HG02840 (cell line): ENCODE measurements at regions not wholly inside any gene's neighbourhood (a gene's known extent, or its start where the extent isn't known, plus 50 kb on each side); places are given as distances from the start of the nearest gene placed in this dataset.
"Not testable (repeated sequence)": the region's sequence is repeated elsewhere in the genome, so short reads cannot be mapped to it uniquely, and the experiment has no call there.

ENCODE experiments used
- ATAC-seq: cut with Tn5 transposase; IDR thresholded peaks from one replicate; pipeline ENCODE4 v1.9.1; 2021; ENCODE audit warnings: mild to moderate bottlenecking, moderate library complexity, moderate number of reproducible peaks; ENCODE audit not compliant: unreplicated experiment, low FRiP score

DNA sequence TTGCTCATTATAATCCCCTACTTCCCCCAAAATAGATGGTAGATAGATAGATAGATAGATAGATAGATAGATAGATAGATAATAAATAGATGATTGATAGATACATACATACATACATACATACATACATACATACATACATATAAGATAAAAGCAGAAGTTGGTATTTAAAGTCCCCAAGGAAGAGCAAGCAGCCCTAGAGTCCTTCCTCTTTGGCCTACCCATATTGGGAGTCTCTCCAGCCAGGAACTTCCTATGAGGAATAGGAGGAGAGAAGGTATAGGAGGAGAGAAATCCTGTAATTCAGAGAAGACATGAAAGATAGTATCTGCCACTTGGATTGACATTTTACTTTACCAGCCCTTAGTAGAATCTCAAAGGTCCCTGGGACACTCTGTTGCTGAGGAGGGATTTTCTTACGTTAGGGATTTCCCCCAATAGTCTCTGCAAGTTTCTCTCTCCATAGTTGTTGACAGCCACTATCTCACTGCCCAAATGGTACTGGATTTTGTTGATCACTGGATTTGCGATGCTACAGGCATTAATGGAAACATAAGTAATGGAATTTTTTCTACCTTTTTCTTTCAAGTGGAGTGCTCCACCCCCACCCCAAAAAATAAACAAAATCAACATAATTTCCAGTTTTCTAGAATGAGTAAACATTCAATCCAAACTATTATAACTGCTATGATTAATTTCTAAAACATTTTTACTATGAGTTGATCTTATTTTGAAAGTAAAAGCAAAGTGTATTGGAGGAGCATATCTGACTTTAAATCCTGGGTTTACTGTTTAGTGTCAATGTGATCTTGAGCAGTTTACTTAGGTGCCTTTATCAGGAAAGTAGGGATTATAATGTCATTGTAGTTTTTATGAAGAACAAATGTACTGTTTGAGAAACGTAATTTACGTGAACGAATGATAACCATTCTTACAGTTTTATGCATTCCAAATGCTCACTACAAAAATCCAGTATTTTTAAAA lies 93.2 kb upstream of the TNFSF4 start:
- no peak for ATAC-seq

GRCh38 chr1:173301507-173301906 lies 94.4 kb upstream of the TNFSF4 start:
- no peak for ATAC-seq

GRCh38 chr1:173302366-173302765 lies 95.2 kb upstream of the TNFSF4 start:
- no peak for ATAC-seq

- ATAC-seq: no peak
Observed at GRCh38 chr1:173302890-173303829, 96.0 kb upstream of the TNFSF4 start.

DNA sequence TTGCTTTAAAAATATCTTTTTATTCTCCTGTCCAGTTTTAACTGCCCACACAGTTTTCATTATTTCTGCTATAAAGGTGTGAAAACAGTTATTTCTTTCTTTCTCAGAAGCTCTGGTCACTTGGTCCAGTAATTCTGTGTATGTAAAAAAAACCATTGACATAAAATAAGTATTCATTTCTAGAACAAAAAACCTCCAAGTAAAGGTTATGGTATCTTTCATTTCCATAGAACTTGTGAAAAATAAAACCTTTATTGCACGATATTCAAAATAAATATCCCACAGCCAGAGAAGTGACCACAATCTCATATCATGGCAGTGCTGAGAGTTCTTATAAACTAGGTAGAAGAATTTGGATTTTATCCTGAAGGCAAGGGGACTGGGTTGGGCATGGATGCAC lies 96.9 kb upstream of the TNFSF4 start:
- no peak for ATAC-seq

DNA sequence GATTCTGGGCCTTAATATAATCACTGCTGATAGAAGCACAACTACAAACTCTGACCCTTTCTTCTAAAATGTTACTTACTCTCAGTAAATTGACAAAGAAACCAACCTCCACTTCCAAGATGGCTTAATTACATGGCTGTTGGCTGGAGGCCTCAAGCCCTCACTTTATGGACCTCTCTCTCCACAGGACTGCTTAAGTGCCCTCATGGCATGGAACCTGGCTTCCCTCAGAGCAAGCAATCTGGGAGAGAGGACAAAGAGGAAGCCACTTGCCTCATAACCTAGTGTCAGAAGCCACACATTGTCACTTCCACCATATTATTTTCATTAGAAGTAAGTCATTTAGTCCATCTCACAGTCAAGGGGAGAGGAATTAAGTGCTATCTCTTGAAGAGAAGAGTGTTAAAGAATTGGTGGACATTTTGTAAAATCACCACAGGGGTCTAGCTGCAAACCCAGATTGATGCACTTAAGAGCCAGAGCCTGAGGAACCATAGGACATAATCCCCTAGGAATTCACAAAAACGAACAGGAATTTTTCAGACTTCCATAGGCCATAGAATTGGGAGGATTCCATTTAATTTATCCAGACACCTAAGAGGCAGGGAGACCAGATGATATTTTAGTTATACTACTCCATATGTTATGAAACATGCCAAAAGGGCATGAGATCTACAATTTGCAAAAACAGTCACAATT lies 97.5 kb upstream of the TNFSF4 start:
- ATAC-seq: no peak

- no peak for ATAC-seq
Observed at GRCh38 chr1:173307845-173308244, 100.7 kb upstream of the TNFSF4 start.

DNA sequence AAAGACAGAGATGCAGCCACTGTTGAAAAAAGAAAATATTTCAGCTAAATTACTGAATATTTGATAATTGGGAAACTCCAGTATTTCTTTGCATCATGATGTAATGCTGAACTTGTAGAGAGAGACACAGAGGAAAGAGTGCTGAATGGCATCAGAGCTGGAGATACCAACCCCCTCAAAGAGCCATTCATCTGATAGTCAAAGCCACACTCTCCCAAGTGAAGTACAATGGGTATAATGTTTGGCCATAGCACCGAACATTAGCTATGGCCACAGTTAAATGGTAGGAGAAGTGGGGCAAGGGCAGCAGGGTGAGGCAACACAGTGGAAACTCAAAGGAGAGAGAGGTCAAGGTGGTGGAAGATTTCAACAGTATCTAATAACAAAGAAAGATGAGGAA lies 107.5 kb upstream of the TNFSF4 start:
- ATAC-seq: no peak

DNA sequence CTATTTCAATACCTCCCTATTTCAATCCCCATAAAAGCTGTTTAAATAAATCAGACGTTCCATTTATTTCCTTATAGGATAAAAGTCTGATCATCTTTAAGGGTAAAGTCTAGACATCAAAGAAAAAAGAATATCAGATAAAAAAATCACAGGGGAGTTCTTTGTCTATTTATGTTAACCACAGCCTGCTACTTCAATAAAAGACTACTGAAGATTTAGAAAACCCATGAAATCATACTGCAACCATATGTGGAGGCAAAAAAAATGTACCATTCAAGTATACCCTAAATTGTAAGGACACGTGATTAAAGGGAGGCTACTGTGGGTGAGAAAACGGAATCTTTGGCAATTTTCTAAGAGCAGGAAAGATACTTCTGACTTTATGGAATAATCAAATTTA lies 108.2 kb upstream of the TNFSF4 start:
- ATAC-seq: no peak

- ATAC-seq: no peak
Observed at GRCh38 chr1:173318788-173319187, 111.7 kb upstream of the TNFSF4 start.

GRCh38 chr1:173324352-173324751 lies 117.2 kb upstream of the TNFSF4 start:
- not testable (repeated sequence) for ATAC-seq

DNA sequence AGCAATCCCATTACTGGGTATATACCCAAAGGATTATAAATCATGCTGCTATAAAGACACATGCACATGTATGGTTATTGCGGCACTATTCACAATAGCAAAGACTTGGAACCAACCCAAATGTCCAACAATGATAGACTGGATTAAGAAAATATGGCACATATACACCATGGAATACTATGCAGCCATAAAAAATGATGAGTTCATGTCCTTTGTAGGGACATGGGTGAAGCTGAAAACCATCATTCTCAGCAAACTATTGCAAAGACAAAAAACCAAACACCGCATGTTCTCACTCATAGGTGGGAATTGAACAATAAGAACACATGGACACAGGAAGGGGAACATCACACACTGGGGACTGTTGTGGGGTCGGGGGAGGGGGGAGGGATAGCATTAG lies 120.9 kb upstream of the TNFSF4 start:
- ATAC-seq: not testable (repeated sequence)

- ATAC-seq: no peak
Observed at GRCh38 chr1:173328961-173329360, 121.8 kb upstream of the TNFSF4 start.

GRCh38 chr1:173329726-173330125 lies 122.6 kb upstream of the TNFSF4 start:
- ATAC-seq: no peak

- no peak for ATAC-seq
Observed at GRCh38 chr1:173330149-173330951, 123.2 kb upstream of the TNFSF4 start.

DNA sequence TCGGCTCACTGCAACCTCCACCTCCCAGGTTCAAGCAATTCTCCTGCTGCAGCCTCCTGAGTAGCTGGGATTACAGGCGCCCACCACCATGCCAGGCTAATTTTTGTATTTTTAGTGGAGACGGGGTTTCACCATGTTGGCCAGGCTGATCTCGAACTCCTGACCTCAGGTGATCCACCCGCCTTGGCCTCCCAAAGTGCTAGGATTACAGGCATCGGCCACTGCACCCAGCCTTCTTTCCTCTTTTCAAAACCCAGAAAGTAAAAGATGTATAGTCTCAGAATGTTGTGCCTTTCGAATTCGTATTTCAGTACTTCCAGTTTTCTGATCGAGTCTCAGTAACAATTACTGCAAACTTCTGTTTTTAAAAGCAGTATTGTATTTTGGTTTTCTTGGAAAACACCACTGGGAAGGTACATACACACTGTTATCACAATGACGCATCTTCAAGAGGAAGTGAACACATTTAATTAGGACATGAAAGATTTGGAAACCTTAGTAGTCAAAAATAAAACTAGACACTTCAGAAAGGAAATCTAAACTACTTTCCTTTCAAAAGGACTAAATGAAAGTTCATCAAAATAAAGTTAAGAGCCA lies 123.9 kb upstream of the TNFSF4 start:
- ATAC-seq: not testable (repeated sequence)

DNA sequence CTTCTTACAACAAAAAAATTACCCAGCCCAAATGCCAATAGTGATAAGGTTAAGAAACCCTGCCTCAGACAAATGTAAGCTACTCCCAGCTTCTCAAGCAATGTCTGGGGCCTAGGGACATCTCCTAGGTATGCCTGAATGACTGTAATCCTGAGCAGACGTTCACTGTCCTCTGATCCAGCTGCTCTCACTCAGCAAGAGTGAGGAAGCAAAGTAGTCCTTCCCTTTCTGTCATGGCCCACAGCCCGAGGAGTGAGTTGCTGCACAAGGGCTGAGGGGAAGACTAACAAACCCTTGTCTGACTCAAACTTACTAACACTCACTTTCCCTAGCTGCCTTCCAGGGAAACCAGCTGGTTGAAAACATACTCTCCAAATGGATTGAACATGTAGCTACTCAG lies 124.9 kb upstream of the TNFSF4 start:
- no peak for ATAC-seq

DNA sequence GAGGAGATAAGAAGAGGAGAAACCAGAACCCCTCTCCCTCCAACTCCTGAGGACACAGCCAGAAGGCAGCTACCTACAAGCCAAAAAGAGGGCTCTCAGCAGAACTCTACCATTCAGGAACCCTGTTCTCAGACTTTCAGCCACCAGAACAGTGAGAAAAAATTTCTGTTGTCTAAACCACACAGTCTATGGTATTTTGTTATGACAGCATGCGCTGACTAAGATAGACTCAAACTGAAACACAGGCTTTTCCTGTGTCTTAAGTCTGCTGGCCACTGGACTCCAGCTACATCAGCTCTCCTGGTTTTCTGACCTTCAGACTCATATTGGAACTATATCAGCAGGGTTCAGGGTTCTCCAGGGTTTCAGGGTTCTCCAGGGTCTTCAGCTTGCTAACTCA lies 126.5 kb upstream of the TNFSF4 start:
- ATAC-seq: peak; percentile 72

DNA sequence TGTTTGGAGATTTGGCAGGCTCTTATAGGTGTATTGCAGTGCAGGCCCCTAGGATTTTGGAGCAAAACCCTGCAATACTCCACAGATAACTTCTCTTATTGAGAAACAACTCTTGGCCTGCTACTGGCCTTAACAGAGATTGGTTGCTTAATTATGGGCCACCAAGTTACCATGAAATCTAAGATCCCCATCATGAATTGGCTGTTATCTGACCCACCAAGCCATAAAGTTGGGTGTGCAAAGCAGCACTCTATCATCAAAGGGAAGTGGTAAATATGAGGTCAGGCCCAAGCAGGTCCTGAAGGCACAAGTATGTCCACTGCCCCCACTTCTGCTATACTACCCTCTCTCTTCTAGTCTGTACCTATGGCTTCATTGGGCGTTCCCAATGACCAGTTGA lies 130.0 kb upstream of the TNFSF4 start:
- no peak for ATAC-seq
